Osteoblast (primary cell): ENCODE measurements at regions not wholly inside any gene's neighbourhood (a gene's known extent, or its start where the extent isn't known, plus 50 kb on each side); places are given as distances from the start of the nearest gene placed in this dataset.

Experiments
- DNase-seq: peaks from one replicate; pipeline ENCODE4 v3.0.0; 2011; ENCODE audit warnings: low spot score, mixed read lengths; ENCODE audit not compliant: insufficient read length; ENCODE audit errors: missing footprints
- H2AFZ ChIP-seq: 2 replicates; pipeline ENCODE4 v1.6.0; 2011; ENCODE audit warnings: mild to moderate bottlenecking, low read length
- H3K27ac ChIP-seq: 2 replicates; pipeline ENCODE4 v1.5.1; 2011; ENCODE audit warnings: mild to moderate bottlenecking, low read depth, low read length, moderate library complexity
- H3K27me3 ChIP-seq: 2 replicates; pipeline ENCODE4 v1.6.0; 2012; ENCODE audit warnings: mild to moderate bottlenecking, control low read depth, inconsistent platforms, low read length, moderate library complexity; ENCODE audit not compliant: insufficient read depth
- H3K36me3 ChIP-seq: 2 replicates; pipeline ENCODE4 v1.5.1; 2011; ENCODE audit warnings: mild to moderate bottlenecking, low read length, control low read depth, moderate library complexity; ENCODE audit not compliant: insufficient read depth
- H3K4me1 ChIP-seq: 2 replicates; pipeline ENCODE4 v1.5.1; 2011; ENCODE audit warnings: mild to moderate bottlenecking, low read length, control low read depth, moderate library complexity; ENCODE audit not compliant: insufficient read depth
- H3K4me2 ChIP-seq: 2 replicates; pipeline ENCODE4 v1.6.0; 2011; ENCODE audit warnings: mild to moderate bottlenecking, low read length; ENCODE audit not compliant: insufficient read depth
- H3K4me3 ChIP-seq: fragments of 200-600 bp; sonication (generic); 3 replicates; pipeline ENCODE4 v1.5.1; 2012; ENCODE audit warnings: mild to moderate bottlenecking, low read length, inconsistent platforms; ENCODE audit not compliant: insufficient read depth
- H3K79me2 ChIP-seq: 2 replicates; pipeline ENCODE4 v1.6.0; 2012; ENCODE audit warnings: mild to moderate bottlenecking, low read length, control low read depth, inconsistent platforms; ENCODE audit not compliant: insufficient read depth
- H3K9me3 ChIP-seq: 2 replicates; pipeline ENCODE4 v1.5.1; 2011; ENCODE audit warnings: low read depth, low read length, control low read depth
- H4K20me1 ChIP-seq: 2 replicates; pipeline ENCODE4 v1.6.0; 2012; ENCODE audit warnings: mild to moderate bottlenecking, low read length, control low read depth; ENCODE audit not compliant: insufficient read depth
- CTCF ChIP-seq: IDR thresholded peaks from 2 replicates; pipeline ENCODE4 v1.5.1; 2011; ENCODE audit warnings: mild to moderate bottlenecking, low read depth, low read length, moderate library complexity; ENCODE audit errors: extremely low read depth

- no peak overlapping the region for H2AFZ ChIP-seq
- no peak overlapping the region for H3K4me3 ChIP-seq
- no peaks in the 10 kb centered on the region for H3K79me2 ChIP-seq
- DNase-seq: no peak
- no peaks in the 10 kb centered on the region for H4K20me1 ChIP-seq
- no peaks in the 10 kb centered on the region for H3K27me3 ChIP-seq
- no peaks in the 10 kb centered on the region for H3K4me1 ChIP-seq
- H3K27ac ChIP-seq: no peak overlapping the region
- H3K36me3 ChIP-seq: no peaks in the 10 kb centered on the region
- H3K4me2 ChIP-seq: no peak overlapping the region
- H3K9me3 ChIP-seq: no peaks in the 10 kb centered on the region
- no peak for TF ChIP-seq CTCF
Observed at GRCh38 chr15:61549727-61550126, 320.6 kb upstream of the RORA start.

- Histone ChIP-seq H4K20me1 (no peaks in the 10 kb centered on the region), H3K27me3 (no peaks in the 10 kb centered on the region), H3K27ac (no peak overlapping the region), H2AFZ (no peak overlapping the region), H3K9me3 (no peaks in the 10 kb centered on the region), H3K36me3 (no peaks in the 10 kb centered on the region), H3K4me3 (no peak overlapping the region), H3K4me1 (no peaks in the 10 kb centered on the region), H3K4me2 (no peak overlapping the region), H3K79me2 (no peaks in the 10 kb centered on the region)
- no peak for DNase-seq
- TF ChIP-seq CTCF: no peak
Observed at GRCh38 chr15:61545763-61546162, 316.7 kb upstream of the RORA start.

- TF ChIP-seq CTCF: no peak
Observed at GRCh38 chr15:61541516-61541915, 312.4 kb upstream of the RORA start.

GRCh38 chr15:61537337-61537736 lies 308.2 kb upstream of the RORA start:
- Histone ChIP-seq H3K36me3 (no peaks in the 10 kb centered on the region), H4K20me1 (no peaks in the 10 kb centered on the region), H3K27me3 (no peaks in the 10 kb centered on the region)

More at GRCh38 chr15:61541516-61541915, 312.4 kb upstream of the RORA start:
- Histone ChIP-seq H3K4me3 (no peak overlapping the region), H2AFZ (no peak overlapping the region), H3K79me2 (no peaks in the 10 kb centered on the region), H3K4me1 (no peaks in the 10 kb centered on the region), H4K20me1 (no peaks in the 10 kb centered on the region), H3K27me3 (no peaks in the 10 kb centered on the region), H3K4me2 (no peak overlapping the region), H3K36me3 (no peaks in the 10 kb centered on the region), H3K27ac (no peak overlapping the region), H3K9me3 (no peaks in the 10 kb centered on the region)
- no peak for DNase-seq

More at GRCh38 chr15:61537337-61537736, 308.2 kb upstream of the RORA start:
- Histone ChIP-seq H3K9me3 (no peaks in the 10 kb centered on the region), H2AFZ (no peak overlapping the region), H3K4me1 (no peaks in the 10 kb centered on the region), H3K4me2 (no peak overlapping the region), H3K27ac (no peak overlapping the region), H3K4me3 (no peak overlapping the region), H3K79me2 (no peaks in the 10 kb centered on the region)
- no peak for TF ChIP-seq CTCF
- DNase-seq: no peak
